Astrocyte (in vitro differentiated cells and primary cell): ENCODE measurements at regions not wholly inside any gene's neighbourhood (a gene's known extent, or its start where the extent isn't known, plus 50 kb on each side); places are given as distances from the start of the nearest gene placed in this dataset.

Experiments
- DNase-seq: peaks from one replicate; pipeline ENCODE4 v3.0.0-alpha.2; 2010; ENCODE audit warnings: low read depth
- FAIRE-seq: peaks from 2 replicates; lab custom pipeline; 2011; peaks lifted over from hg19 to GRCh38; lab: Jason Lieb, UNC
- H2AFZ ChIP-seq: 2 replicates; pipeline ENCODE4 v1.6.0; 2012; ENCODE audit warnings: low read depth, low read length, inconsistent platforms
- H3K27ac ChIP-seq: 2 replicates; pipeline ENCODE4 v1.5.1; 2011; ENCODE audit warnings: low read depth, low read length, inconsistent platforms
- H3K27me3 ChIP-seq: 2 replicates; pipeline ENCODE4 v1.6.0; 2011; ENCODE audit warnings: low read length, inconsistent platforms; ENCODE audit not compliant: insufficient read depth
- H3K36me3 ChIP-seq: 2 replicates; pipeline ENCODE4 v1.5.1; 2011; ENCODE audit warnings: low read length, inconsistent platforms; ENCODE audit not compliant: insufficient read depth
- H3K4me1 ChIP-seq: 2 replicates; pipeline ENCODE4 v1.5.1; 2011; ENCODE audit warnings: low read length, inconsistent platforms; ENCODE audit not compliant: insufficient read depth
- H3K4me2 ChIP-seq: 2 replicates; pipeline ENCODE4 v1.6.0; 2012; ENCODE audit warnings: low read length, inconsistent platforms
- H3K4me3 ChIP-seq: 2 replicates; pipeline ENCODE4 v1.5.1; 2011; ENCODE audit warnings: low read depth, mild to moderate bottlenecking, low read length, inconsistent platforms; ENCODE audit not compliant: insufficient read depth
- H3K79me2 ChIP-seq: 2 replicates; pipeline ENCODE4 v1.6.0; 2012; ENCODE audit warnings: mild to moderate bottlenecking, low read length, inconsistent platforms; ENCODE audit not compliant: insufficient read depth
- H3K9ac ChIP-seq: 2 replicates; pipeline ENCODE4 v1.6.0; 2012; ENCODE audit warnings: mild to moderate bottlenecking, low read length, inconsistent platforms
- H3K9me3 ChIP-seq: 2 replicates; pipeline ENCODE4 v1.5.1; 2012; ENCODE audit warnings: low read depth, mild to moderate bottlenecking, low read length, inconsistent platforms; ENCODE audit not compliant: insufficient read depth
- H4K20me1 ChIP-seq: 2 replicates; pipeline ENCODE4 v1.6.0; 2012; ENCODE audit warnings: low read length, inconsistent platforms; ENCODE audit not compliant: insufficient read depth
- H3K27ac Mint-ChIP-seq: one replicate; pipeline ENCODE4 v1.8.0; 2021; ENCODE audit warnings: mild to moderate bottlenecking, mixed read lengths; ENCODE audit not compliant: unreplicated experiment
- H3K27me3 Mint-ChIP-seq: one replicate; pipeline ENCODE4 v1.8.0; 2021; ENCODE audit warnings: low read depth, mixed read lengths; ENCODE audit not compliant: unreplicated experiment
- H3K36me3 Mint-ChIP-seq: one replicate; pipeline ENCODE4 v1.8.0; 2021; ENCODE audit warnings: low read depth, mixed read lengths; ENCODE audit not compliant: unreplicated experiment
- H3K4me1 Mint-ChIP-seq: one replicate; pipeline ENCODE4 v1.8.0; 2021; ENCODE audit warnings: low read depth, mixed read lengths; ENCODE audit not compliant: unreplicated experiment
- H3K4me3 Mint-ChIP-seq: one replicate; pipeline ENCODE4 v1.8.0; 2021; ENCODE audit warnings: mild to moderate bottlenecking, moderate library complexity, mixed read lengths; ENCODE audit not compliant: unreplicated experiment
- H3K9me3 Mint-ChIP-seq: one replicate; pipeline ENCODE4 v1.8.0; 2021; ENCODE audit warnings: mild to moderate bottlenecking, mixed read lengths; ENCODE audit not compliant: unreplicated experiment
- CTCF ChIP-seq: IDR thresholded peaks from 2 replicates; pipeline ENCODE4 v1.5.1; 2011; ENCODE audit warnings: low read depth, mild to moderate bottlenecking, inconsistent platforms, low read length, moderate library complexity; ENCODE audit not compliant: insufficient read depth
- EZH2 ChIP-seq: IDR thresholded peaks from 2 replicates; pipeline ENCODE4 v1.6.1; 2012; ENCODE audit warnings: mild to moderate bottlenecking, low read length, inconsistent platforms; ENCODE audit not compliant: insufficient read depth

GRCh38 chr1:81231729-81232038 is 569.0 kb upstream of the ADGRL2 start:
- no peak overlapping the region for H3K9ac ChIP-seq
- H3K4me1 Mint-ChIP-seq, result peaks cover 2% of the 10 kb centered on the region
- TF ChIP-seq CTCF (no peak), EZH2 (no peak)
- H3K4me3 Mint-ChIP-seq, result no peak overlapping the region
- H4K20me1 ChIP-seq, result no peaks in the 10 kb centered on the region
- H3K4me1 ChIP-seq, result no peaks in the 10 kb centered on the region
- DNase-seq (no peak), FAIRE-seq (no peak)
- H3K9me3 Mint-ChIP-seq, result no peaks in the 10 kb centered on the region
- no peaks in the 10 kb centered on the region for H3K79me2 ChIP-seq
- no peaks in the 10 kb centered on the region for H3K27me3 Mint-ChIP-seq
- H3K27me3 ChIP-seq, result no peaks in the 10 kb centered on the region
- H3K27ac Mint-ChIP-seq, result no peak overlapping the region
- no peaks in the 10 kb centered on the region for H3K36me3 Mint-ChIP-seq
- no peaks in the 10 kb centered on the region for H3K9me3 ChIP-seq
- no peak overlapping the region for H3K4me3 ChIP-seq
- H3K4me2 ChIP-seq, result no peak overlapping the region
- no peaks in the 10 kb centered on the region for H3K36me3 ChIP-seq
- no peak overlapping the region for H3K27ac ChIP-seq
- H2AFZ ChIP-seq, result no peak overlapping the region

- H3K27ac Mint-ChIP-seq, result no peak overlapping the region
- Histone ChIP-seq H4K20me1 (no peaks in the 10 kb centered on the region), H3K36me3 (no peaks in the 10 kb centered on the region), H2AFZ (no peak overlapping the region), H3K27ac (no peak overlapping the region), H3K4me1 (no peaks in the 10 kb centered on the region), H3K9me3 (no peaks in the 10 kb centered on the region), H3K9ac (no peak overlapping the region), H3K79me2 (no peaks in the 10 kb centered on the region), H3K4me3 (no peak overlapping the region), H3K4me2 (no peak overlapping the region), H3K27me3 (no peaks in the 10 kb centered on the region)
- DNase-seq (no peak), FAIRE-seq (no peak)
- H3K4me3 Mint-ChIP-seq, result no peak overlapping the region
- no peak for TF ChIP-seq CTCF
- no peaks in the 10 kb centered on the region for H3K36me3 Mint-ChIP-seq
- no peaks in the 10 kb centered on the region for H3K27me3 Mint-ChIP-seq
- H3K4me1 Mint-ChIP-seq, result peaks cover 2% of the 10 kb centered on the region
- H3K9me3 Mint-ChIP-seq, result no peaks in the 10 kb centered on the region
Measured at GRCh38 chr1:81230983-81231728, 569.6 kb upstream of the ADGRL2 start.

GRCh38 chr1:81228926-81229325 is 571.8 kb upstream of the ADGRL2 start:
- FAIRE-seq, result no peak
- Mint-ChIP-seq H3K4me3 (no peak overlapping the region), H3K27me3 (no peaks in the 10 kb centered on the region), H3K4me1 (peaks cover 2% of the 10 kb centered on the region), H3K9me3 (no peaks in the 10 kb centered on the region), H3K27ac (no peak overlapping the region), H3K36me3 (no peaks in the 10 kb centered on the region)
- no peaks in the 10 kb centered on the region for H3K36me3 ChIP-seq
- no peaks in the 10 kb centered on the region for H3K9me3 ChIP-seq
- H3K79me2 ChIP-seq, result no peaks in the 10 kb centered on the region
- no peak overlapping the region for H3K4me2 ChIP-seq
- H3K27ac ChIP-seq, result no peak overlapping the region
- no peak overlapping the region for H2AFZ ChIP-seq
- TF ChIP-seq EZH2 (no peak), CTCF (no peak)
- H3K9ac ChIP-seq, result no peak overlapping the region
- H3K4me1 ChIP-seq, result no peaks in the 10 kb centered on the region
- H4K20me1 ChIP-seq, result no peaks in the 10 kb centered on the region
- H3K4me3 ChIP-seq, result no peak overlapping the region
- no peak for DNase-seq
- no peaks in the 10 kb centered on the region for H3K27me3 ChIP-seq
